A673 (cell line): ENCODE measurements at regions not wholly inside any gene's neighbourhood (a gene's known extent, or its start where the extent isn't known, plus 50 kb on each side); places are given as distances from the start of the nearest gene placed in this dataset.

Source experiments
- BruUV-seq: library from RNA; stranded (reverse); fragments of 400-500 nt; replicated peaks from 2 replicates; lab custom pipeline; 2021; lab: Mats Ljungman, UMichigan
- CTCF ChIA-PET: fragments of 300-600 bp; sonication (Branson Sonifier 250); formaldehyde crosslinking; loops from one replicate; lab custom pipeline; 2022; ENCODE audit warnings: antibody characterized with exemption; lab: Charles Lee
- POLR2A ChIA-PET: fragments of 300-600 bp; sonication (Branson Sonifier 250); formaldehyde crosslinking; loops from one replicate; lab custom pipeline; 2022; ENCODE audit warnings: antibody characterized with exemption; ENCODE audit not compliant: low non-redundant PET; lab: Charles Lee
- DNase-seq: peaks from one replicate; pipeline ENCODE4 v3.0.0-alpha.2; 2015; ENCODE audit warnings: low spot score
- H3K27ac ChIP-seq: fragments of 200-600 bp; sonication (generic); 2 replicates; pipeline ENCODE4 v1.5.1; 2016; ENCODE audit warnings: mixed run types, low read depth, mild to moderate bottlenecking, mixed read lengths, antibody characterized with exemption, low read length; ENCODE audit not compliant: poor library complexity, severe bottlenecking
- H3K27me3 ChIP-seq: fragments of 200-600 bp; sonication (generic); replicated peaks from 2 replicates; pipeline ENCODE4 v1.6.1; 2017; ENCODE audit warnings: mixed run types, low read depth, mild to moderate bottlenecking, mixed read lengths, antibody characterized with exemption, low read length; ENCODE audit not compliant: insufficient read depth, poor library complexity
- H3K36me3 ChIP-seq: fragments of 200-600 bp; sonication (generic); 2 replicates; pipeline ENCODE4 v1.6.1; 2016; ENCODE audit warnings: mixed run types, mild to moderate bottlenecking, mixed read lengths, antibody characterized with exemption, low read length; ENCODE audit not compliant: insufficient read depth, poor library complexity, severe bottlenecking
- H3K4me1 ChIP-seq: fragments of 200-600 bp; sonication (generic); 2 replicates; pipeline ENCODE4 v1.6.1; 2017; ENCODE audit warnings: mixed run types, mild to moderate bottlenecking, mixed read lengths, antibody characterized with exemption, low read length; ENCODE audit not compliant: insufficient read depth, poor library complexity, severe bottlenecking
- H3K4me3 ChIP-seq: fragments of 200-600 bp; sonication (generic); 2 replicates; pipeline ENCODE4 v1.5.1; 2016; ENCODE audit warnings: low read depth, mixed run types, mild to moderate bottlenecking, mixed read lengths, low read length; ENCODE audit not compliant: poor library complexity, severe bottlenecking
- H3K9me3 ChIP-seq: fragments of 200-600 bp; sonication (generic); 2 replicates; pipeline ENCODE4 v1.6.1; 2016; ENCODE audit warnings: mixed run types, low read depth, mild to moderate bottlenecking, mixed read lengths, antibody characterized with exemption, low read length; ENCODE audit not compliant: poor library complexity, severe bottlenecking
- EZH2 ChIP-seq: fragments of 200-600 bp; sonication (generic); IDR thresholded peaks from 2 replicates; pipeline ENCODE4 v1.6.1; 2017; ENCODE audit warnings: borderline replicate concordance, low read depth, mild to moderate bottlenecking, mixed read lengths, antibody characterized with exemption, low read length; ENCODE audit not compliant: poor library complexity, severe bottlenecking
- intact Hi-C: fragments of 100-400 bp; cut with micrococcal nuclease; formaldehyde crosslinking; loops from one replicate; pipeline ENCODE4 v1.10.0; 2022; ENCODE audit not compliant: unreplicated experiment
- TF ChIP-seq, protein P1 (sequence below): fragments of 300-800, 200-600 bp; sonication (generic); conservative IDR thresholded peaks from 2 replicates; pipeline ENCODE4 v1.5.1; 2017; ENCODE audit warnings: low read depth, mild to moderate bottlenecking, antibody characterized with exemption, low read length, moderate library complexity, mixed read lengths

DNA sequence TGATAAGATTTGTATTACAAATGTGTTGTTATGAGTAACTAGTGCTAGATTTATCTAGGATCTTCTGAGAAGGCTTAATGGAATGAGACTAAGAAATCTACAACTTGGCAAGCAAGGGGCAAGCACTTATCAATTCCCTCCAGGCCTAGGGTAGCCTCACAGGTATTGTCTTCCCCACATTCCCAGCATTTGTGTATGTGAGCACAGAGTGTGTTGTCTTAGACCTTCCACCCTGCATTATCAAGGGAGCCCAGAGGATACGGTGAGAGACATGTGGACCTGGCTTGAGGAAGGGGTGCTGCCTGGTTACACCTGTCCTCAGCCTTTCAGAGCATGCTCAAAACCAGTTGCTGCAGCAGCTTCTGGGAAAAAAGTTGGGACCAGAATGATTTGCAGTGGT, 327.2 kb downstream of the MRPL39 start:
- ChIA-PET POLR2A (no interaction called here), CTCF (no interaction called here)
- Histone ChIP-seq H3K36me3 (no peaks in the 10 kb centered on the region), H3K4me3 (no peak overlapping the region), H3K9me3 (no peaks in the 10 kb centered on the region), H3K27ac (no peak overlapping the region), H3K4me1 (no peaks in the 10 kb centered on the region), H3K27me3 (no peaks in the 10 kb centered on the region)
- TF ChIP-seq, protein P1, sequence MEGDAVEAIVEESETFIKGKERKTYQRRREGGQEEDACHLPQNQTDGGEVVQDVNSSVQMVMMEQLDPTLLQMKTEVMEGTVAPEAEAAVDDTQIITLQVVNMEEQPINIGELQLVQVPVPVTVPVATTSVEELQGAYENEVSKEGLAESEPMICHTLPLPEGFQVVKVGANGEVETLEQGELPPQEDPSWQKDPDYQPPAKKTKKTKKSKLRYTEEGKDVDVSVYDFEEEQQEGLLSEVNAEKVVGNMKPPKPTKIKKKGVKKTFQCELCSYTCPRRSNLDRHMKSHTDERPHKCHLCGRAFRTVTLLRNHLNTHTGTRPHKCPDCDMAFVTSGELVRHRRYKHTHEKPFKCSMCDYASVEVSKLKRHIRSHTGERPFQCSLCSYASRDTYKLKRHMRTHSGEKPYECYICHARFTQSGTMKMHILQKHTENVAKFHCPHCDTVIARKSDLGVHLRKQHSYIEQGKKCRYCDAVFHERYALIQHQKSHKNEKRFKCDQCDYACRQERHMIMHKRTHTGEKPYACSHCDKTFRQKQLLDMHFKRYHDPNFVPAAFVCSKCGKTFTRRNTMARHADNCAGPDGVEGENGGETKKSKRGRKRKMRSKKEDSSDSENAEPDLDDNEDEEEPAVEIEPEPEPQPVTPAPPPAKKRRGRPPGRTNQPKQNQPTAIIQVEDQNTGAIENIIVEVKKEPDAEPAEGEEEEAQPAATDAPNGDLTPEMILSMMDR: no peak
- no peak for TF ChIP-seq EZH2
- no peak for DNase-seq
- intact Hi-C loops: no loop called here
- BruUV-seq: no TSS peak

DNA sequence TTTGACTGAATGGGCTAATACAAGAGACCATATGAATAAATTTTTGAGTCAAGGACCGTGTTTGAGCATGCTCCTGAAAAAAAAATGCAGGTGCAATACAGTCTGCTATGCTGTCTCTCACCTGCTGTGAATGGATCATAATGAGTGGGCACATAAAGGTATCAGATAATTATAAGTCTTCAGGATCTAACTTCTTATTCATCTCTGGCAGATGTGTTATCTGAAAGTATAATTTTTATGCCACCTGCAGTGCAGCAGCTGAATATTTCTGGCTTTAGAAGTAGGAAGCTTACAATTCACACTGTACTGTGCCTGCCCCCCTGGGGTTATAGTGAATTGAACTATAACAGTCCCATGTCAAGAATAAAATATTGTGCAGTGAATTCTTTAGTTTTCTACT, 333.3 kb downstream of the MRPL39 start:
- Histone ChIP-seq H3K9me3 (no peaks in the 10 kb centered on the region), H3K4me3 (no peak overlapping the region), H3K36me3 (no peaks in the 10 kb centered on the region), H3K27ac (no peak overlapping the region), H3K27me3 (peaks cover 6% of the 10 kb centered on the region), H3K4me1 (no peaks in the 10 kb centered on the region)
- DNase-seq: peak; percentile 1
- ChIA-PET POLR2A (no interaction called here), CTCF (no interaction called here)
- no peak for TF ChIP-seq EZH2
- TF ChIP-seq, protein P1: no peak
- intact Hi-C loops: no loop called here
- no TSS peak for BruUV-seq

DNA sequence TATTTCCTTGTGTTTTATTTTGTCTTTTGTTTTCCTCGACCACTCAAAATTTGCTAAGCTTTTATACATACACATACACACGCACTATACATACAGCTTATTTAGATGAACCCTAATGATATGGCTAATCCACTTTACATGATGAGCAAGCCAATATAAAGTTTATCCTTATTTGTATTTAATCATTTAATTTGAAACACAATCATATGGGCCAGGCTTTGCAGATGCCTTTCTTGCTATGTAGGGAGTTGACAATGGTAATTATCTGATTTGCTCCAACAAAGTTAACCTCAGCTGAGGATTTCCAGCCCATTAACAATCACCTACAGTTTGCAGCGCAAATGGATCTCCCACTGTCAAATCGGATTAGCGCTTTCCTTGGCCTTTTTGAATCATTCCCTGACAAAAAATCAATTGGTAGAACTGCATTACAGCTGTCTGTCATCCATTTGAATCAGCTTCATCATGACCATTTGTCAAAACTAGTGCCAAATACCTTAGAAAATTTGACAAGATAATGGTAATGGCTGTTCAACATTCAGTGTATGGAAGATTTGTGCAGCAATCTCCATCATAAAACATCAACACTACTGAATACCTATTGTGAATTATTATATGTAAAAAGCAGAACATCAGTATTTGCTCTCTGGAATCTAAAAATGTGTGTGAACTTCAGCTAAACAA, 352.6 kb downstream of the MRPL39 start:
- CTCF ChIA-PET: no interaction called here
- DNase-seq: no peak
- POLR2A ChIA-PET: no interaction called here
- intact Hi-C loops: no loop called here
- Histone ChIP-seq H3K27ac (no peak overlapping the region), H3K36me3 (no peaks in the 10 kb centered on the region), H3K27me3 (no peaks in the 10 kb centered on the region), H3K4me1 (no peaks in the 10 kb centered on the region), H3K9me3 (no peaks in the 10 kb centered on the region), H3K4me3 (no peak overlapping the region)
- no peak for TF ChIP-seq EZH2
- TF ChIP-seq, protein P1: no peak
- no TSS peak for BruUV-seq
